G401 (cell line): ENCODE measurements at regions not wholly inside any gene's neighbourhood (a gene's known extent, or its start where the extent isn't known, plus 50 kb on each side); places are given as distances from the start of the nearest gene placed in this dataset.

ENCODE experiments used
- DNase-seq: peaks from one replicate; pipeline ENCODE4 v3.0.0-alpha.2; 2015; ENCODE audit warnings: low spot score
- in situ Hi-C: cut with HindIII; loops from 2 replicates; pipeline ENCODE4 v1.10.0; 2016; ENCODE audit warnings: low sequenced_read_pairs, mixed read lengths

DNA sequence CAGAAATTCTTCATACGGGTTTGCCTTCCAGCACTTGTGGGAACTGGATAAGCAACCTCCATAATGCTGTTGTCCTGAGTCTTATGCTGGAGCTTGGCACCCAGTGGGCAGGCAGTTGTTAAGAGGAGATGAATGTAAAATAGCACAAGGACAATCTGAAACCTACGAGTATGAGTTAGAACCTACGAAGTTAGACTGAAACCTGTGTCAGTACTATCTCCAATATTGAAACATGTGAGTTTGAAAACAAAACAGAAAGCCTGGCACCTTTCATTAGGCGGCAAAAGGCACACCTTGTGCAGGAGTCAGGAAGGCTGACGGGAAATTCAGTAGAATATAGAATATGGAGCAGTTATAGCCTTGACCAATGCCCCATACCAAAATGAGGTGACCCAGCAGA is 489.7 kb upstream of the RGS18 start:
- in situ Hi-C loops, result no loop called here

DNA sequence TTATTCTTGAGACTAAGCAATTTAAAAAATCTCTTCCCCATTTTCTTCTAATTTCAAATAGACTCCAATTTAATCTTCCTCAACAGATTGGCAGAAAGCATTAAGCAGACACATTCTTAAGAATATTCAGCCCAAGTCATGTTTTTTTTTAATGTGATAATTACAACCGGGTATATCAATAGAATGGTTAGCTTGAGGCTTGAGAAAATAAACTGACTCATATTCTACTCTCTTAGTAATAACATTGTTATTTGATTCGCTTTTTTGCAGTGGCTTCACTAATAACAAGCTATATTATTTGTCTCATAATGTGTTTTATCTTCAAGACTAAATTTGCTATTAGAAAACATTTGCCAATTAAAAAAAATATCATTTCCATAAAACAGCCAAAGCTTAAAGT is 488.6 kb upstream of the RGS18 start:
- DNase-seq, result no peak
- in situ Hi-C loops, result no loop called here

More for the DNA sequence above, 489.7 kb upstream of the RGS18 start:
- no peak for DNase-seq

DNA sequence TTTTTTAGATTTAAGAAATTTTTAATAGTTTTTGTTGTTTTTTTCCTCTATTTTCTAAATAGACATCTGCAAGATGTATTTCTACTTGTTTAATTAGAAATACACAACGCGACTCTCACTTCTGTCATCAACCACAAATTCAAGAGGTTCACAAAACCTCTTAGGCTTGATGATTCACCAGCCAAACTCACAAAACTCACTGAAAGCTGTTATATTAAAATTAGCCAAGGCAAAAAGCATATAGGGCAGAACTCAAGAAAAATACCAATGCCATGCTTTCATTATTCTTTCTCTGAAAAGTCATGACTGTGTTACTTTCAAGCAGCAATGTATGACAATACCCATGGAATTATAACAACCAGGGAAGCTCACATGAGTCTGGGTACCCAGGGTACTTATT is 487.0 kb upstream of the RGS18 start:
- in situ Hi-C loops, result no loop called here
- no peak for DNase-seq

DNA sequence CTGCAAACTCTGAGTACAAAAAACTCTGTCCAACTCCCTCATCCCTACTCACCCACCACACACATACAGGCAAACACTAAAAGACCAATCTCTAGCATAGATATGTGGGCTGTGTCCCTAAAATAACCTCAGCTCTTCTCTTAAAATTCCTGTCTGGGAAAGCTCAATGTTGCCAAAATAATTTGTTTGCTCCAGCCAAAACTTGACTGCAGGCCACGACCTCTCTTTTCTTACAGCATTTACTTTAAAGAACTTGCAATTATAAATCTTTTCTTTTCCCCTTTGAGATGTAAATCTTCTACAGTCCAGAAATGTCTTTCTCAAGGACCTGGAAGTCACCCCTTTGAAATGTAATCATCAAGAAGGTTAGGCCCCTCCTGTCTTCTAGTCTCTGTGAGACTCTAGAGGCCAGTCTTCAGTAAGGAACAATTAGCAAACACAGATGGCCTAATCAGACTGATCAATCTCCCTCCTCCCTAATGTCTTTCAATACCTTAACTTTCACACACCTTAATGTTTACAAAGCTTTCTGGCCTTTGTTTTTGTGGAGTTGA is 483.6 kb upstream of the RGS18 start:
- DNase-seq, result no peak
- in situ Hi-C loops, result no loop called here

DNA sequence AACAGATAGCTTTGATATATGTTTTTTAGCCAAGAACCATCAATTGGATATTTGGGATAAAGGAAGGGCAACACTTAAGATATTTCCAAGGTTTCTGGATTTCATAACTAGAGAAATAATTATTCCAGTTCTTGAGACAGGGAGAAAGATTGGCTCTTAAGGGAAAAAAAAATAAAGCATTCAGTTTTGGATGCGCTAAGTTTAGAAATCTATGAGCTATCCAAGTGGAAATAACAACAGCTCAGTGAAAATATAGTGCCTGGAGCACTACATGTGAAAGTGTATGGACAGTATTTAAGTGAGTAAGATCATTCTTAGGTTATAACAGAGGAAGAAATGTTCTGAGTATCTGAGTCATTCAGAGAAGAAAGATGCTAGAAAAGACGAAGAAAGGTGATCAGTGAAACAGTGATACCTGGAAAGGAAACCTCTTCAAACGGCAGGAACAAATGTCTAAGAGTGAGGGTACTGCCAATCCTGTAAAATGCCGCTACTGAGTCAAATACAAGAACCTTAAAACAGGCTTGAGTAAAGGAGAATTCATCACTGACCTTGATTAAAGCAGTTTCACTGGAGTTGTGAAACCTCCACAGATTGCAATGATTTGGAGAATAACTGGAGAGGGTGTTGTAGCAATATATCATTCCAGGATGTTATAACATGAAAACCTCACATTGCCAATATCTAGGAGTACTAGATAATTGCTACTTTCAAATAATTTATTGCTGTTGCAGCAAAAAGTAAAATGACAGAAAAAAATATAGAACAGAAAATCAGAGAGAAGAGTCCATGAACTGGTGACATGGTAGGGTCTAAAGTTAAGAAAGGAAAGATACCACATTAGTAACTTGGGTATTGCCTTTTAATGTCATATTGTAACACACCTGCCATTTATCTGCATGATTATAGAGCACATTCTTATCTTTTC is 482.1 kb upstream of the RGS18 start:
- no peak for DNase-seq
- in situ Hi-C loops, result no loop called here

DNA sequence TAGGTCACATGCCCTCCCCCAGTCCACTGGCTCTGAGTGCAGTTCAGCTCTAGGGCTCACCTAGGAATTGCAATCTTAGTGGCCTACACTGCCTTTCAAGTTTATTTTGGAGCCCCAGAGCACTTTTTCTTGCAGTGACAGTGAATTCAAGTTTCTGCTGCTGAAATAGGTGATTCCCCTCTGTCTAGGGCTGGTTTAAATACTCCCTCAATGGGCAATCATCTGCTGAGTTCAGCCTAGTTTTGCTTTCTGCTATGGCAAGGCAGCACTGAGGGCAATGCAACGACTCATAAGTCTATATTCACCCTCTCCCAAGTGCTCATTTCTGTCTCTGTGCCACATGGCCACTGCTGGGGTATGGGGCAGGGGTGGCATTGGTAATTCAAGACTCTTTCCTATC is 472.6 kb upstream of the RGS18 start:
- in situ Hi-C loops, result no loop called here
- no peak for DNase-seq

DNA sequence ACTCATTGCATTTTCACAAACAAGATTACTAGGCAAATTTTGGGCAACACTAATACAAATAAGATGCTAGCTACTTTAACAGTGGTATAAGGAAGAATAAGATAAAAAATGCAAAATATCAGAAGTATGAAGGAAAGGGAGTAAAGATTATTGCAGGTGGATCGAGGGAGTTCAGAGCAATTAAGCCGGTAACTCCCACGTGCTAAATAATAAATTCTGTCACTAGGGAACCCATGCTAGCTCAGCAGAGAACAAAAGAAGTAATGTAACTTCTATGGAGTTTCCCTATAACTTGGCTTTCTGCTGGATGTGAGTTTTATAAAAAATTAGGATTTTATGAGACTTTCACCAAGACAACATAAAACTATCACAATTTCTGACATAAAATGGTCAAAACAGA is 470.5 kb upstream of the RGS18 start:
- in situ Hi-C loops, result no loop called here
- no peak for DNase-seq

DNA sequence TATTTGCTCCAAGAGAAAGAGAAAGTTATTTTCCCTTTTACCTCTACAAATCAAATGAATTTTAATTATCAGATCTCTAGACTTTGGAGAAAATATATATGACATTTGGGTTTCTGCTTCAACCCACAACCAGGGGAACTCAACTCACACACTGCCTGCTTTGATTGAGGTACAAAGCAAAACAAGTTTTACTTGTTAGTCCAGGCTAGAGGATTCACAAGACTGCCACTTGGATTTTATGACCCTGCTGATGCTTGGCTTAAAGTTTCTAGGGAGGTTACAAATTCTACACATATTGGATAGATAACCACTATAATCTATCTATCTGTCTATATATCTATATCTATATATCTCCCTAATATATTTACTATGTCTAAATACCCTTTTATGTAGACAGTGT is 467.3 kb upstream of the RGS18 start:
- in situ Hi-C loops, result no loop called here
- DNase-seq, result no peak

DNA sequence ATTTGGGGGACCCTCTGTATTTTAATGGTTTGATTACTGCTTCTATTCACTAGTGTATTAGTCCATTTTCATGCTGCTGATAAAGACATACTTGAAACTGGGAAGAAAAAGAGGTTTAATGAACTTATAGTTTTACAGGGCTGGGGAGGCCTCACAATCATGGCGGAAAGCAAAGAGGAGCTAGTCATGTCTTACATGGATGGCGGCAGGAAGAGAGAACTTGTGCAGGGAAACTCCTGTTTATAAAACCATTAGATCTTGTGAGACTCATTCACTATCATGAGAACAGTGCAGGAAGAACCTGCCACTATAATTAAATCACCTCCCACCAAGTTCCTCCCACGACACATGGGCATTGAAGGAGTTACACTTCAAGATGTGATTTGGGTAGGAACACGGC is 464.5 kb upstream of the RGS18 start:
- in situ Hi-C loops, result no loop called here
- DNase-seq, result no peak

DNA sequence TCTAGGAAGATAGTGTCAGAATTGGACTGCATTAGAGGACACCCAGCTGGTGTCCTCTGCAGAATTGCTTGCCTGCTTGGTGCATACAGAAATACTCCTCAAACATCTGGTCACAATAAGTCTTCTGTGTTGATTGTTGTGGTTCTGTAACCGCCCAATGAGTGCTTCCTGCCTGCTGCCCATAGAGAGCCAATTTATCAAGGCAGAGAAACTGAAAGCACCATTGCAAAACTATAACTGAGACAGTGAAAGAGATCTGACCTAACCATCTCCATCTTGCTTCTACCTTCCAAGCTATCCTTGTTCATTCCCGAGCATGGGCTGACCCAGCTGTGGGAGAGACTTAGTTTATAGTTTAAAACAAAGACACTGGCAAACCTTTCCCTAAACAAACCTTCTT is 462.4 kb upstream of the RGS18 start:
- in situ Hi-C loops, result no loop called here
- no peak for DNase-seq

DNA sequence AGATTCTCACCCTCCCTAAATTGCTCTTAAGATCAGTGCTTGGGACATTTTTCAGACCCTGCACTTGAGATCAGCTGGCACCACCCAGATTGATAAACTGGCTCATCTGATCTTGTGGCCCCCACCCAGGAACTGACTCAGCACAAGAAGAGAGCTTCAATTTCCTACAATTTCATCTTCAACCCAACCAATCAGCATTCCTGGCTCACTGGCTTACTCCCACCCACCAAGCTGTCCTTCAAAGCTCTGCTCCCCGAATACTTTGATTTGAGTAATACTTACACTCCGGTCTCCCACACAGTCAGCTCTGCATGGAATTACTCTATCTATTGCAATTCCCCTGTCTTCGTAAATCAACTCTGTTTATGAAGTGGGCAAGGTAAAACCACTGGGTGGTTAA is 461.9 kb upstream of the RGS18 start:
- DNase-seq, result no peak
- in situ Hi-C loops, result no loop called here

DNA sequence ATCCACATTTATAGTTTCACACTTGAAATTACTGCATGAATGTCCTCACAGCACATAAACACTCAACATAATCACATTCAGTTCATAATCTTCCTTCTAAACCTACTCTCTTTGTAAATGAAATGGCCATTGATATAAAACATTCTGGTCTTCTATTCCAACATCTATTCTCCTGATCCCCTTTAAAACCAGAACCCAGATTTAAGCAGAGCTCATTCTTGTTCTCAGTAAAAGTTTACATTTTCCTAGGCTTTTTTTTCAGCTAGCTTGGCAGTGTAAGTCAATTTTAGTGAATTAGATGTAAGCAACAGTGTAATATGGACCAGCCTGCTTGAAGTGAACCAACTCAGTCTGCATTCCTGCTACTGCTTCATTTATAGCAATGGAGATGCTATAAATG is 460.7 kb upstream of the RGS18 start:
- in situ Hi-C loops, result no loop called here
- no peak for DNase-seq

DNA sequence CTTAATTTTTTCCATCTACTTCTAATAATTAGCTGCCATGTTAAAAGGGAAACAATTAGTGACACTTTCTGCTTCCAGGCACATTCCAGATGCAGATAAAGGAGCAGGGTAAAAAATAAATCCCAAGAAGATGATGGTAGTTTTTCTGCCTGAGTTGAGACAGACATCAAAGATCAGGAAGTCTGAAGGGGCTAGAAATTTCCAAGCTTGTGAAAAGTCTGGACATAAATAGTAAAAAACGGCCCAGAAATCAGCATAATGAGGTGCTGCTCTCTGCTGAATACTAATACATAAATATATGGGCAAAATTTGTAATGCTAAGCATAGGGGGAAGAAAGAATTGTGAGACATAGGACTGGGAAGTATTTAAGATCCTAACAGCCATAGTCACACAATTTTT is 460.0 kb upstream of the RGS18 start:
- in situ Hi-C loops, result no loop called here
- DNase-seq, result no peak

DNA sequence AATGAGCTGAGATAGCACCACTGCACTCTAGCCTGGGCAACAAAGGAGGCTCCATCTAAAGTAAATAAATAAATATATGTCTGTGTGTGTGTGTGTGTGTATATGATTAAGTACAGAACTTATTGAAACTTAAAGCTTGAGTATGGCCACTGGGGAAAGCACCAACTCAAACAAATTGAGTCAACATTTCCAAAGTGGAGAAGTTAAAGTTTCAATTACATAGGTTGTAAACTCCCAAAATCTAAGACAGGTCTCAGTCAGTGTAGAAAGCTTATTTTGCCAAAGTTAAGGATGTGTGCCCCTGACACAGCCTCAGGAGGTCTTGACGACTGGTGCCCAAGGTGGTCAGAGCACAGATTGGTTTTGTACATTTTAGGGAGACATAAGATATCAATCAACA is 458.9 kb upstream of the RGS18 start:
- in situ Hi-C loops, result no loop called here
- no peak for DNase-seq

DNA sequence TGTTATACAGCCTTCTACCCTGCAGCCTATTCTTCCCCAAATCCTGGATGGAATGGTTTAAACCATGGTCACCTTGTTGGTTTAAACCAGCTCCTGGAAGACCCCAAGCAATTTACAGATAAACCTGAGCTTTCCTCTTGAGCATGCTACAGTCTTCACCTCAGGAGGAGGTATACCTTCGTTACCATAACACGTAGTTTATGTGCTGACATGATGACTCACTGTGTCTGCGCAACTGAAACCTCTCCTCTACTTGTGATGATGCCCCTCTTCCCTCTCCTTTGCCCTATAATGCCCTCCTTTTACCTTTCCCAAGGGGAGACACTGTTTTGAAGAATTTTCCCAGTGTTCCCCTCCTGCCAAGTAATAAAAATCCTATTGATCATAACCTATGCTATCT is 457.3 kb upstream of the RGS18 start:
- no peak for DNase-seq
- in situ Hi-C loops, result no loop called here

DNA sequence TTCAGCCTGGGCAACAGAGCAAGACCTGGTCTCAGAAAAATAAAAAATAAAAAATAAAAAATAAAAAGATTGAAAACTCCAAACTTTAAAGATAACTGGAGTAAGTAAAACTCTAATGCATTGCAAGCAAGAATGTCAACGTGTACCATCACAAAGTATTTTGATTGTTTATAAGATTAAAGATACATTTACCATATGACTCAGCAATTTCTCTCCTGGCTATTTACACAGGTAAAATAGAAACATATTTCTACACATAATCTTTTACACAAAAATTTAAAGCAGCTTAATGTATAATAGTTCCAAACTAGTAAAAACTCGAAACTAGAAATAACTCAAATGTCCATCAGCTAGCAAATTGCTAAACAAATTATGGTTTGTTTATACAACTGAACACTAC is 456.1 kb upstream of the RGS18 start:
- DNase-seq, result no peak
- in situ Hi-C loops, result no loop called here

DNA sequence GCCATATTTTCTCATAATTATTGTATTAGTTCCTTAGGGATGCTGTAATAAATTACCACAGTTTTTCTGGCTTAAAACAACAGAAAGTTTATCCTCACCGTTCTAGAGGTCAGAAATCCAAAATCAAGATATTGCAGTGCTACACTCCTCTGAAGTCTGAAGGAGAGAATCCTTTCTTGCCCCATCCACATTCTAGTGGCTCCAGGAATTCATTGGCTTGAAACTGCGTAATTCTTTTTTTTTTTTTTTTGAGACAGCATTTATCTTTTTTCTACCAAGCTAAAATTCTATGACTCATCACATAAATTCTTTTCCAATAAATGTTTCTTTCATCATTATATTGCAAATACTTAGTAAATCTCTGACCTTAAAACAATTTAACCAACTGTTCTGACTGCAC is 451.0 kb upstream of the RGS18 start:
- no peak for DNase-seq
- in situ Hi-C loops, result no loop called here

DNA sequence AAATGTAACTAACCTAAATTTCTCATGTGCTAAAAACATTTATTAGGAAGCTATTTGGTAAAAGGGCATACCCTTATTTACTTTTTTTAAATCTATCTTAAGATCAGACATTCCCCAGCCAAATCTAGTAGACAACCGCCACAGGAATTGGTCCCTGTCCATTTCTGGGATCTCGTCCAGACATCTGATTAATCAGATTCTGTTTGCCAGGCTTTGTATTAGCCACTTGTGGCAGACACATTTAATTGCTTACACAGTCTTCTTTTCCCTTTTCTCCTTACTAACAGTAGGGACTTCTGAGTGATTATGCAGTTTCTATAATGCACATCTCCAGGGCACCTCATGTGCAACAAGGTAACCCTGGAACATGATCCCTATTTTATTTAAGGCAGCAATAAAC is 449.0 kb upstream of the RGS18 start:
- DNase-seq, result no peak
- in situ Hi-C loops, result no loop called here

DNA sequence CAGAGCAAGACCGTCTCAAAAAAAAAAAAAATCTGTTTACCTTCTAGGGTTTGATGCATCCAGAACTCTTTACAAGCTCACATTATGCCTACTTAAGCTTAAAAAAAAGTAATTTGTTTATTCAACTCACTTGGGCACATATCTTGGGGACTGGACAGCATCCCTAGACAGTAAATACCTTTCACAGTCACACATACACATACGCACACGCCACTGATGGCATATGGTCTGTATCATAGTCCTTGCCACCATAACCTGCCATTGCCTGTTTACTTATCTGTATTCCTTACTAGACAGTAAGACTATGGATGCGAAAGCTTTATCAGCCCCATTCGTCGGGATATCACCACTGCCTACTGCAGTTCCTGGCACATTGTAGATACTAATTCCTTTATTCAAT is 446.3 kb upstream of the RGS18 start:
- no peak for DNase-seq
- in situ Hi-C loops, result no loop called here

DNA sequence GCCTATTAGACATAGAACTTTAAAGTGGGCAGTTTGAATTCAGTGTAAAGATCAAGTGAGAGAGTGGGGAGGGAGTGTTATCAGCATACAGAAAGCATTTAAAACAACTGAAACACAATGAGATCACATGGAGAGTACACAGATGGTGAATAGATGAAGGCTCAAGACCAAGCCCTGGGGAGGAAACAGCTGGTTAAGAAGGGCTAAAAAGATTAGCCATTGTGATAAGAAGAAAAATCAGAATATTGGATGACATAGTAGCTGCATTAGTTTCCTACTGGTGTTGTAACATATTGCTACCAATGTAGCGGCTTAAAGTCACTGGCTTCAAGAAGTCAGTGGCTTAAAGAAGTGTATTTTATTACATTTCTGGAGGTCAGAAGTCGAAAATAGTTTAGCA is 443.4 kb upstream of the RGS18 start:
- in situ Hi-C loops, result no loop called here
- DNase-seq, result no peak

DNA sequence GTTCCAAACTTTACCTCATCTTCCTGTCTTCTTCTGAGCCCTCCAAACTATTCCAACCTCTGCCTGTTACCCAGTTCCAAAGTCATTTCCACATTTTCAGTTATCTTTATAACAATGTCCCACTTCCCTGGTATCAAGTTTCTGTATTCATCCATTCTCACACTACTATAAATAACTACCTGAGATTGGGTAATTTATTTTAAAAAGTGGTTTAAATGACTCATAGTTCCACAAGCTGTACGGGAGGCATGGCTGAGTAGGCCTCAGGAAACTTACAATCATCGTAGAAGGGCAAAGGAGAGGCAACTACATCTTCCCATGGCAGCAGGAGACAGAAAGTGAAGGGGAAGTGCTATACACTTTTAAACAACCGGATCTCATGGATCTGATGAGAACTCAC is 428.5 kb upstream of the RGS18 start:
- DNase-seq, result no peak
- in situ Hi-C loops, result no loop called here
